ENCODE measurements at regions not wholly inside any gene's neighbourhood (a gene's known extent, or its start where the extent isn't known, plus 50 kb on each side); places are given as distances from the start of the nearest gene placed in this dataset.

GRCh38 chr1:234826352-234826751 lies 216.4 kb upstream of the IRF2BP2 start:
- TF ChIP-seq CTCF (conservative IDR thresholded peaks at IDR 0.05; ENCODE audit: low read depth, low read length) (no peak), EZH2 (IDR thresholded peaks at IDR 0.05; ENCODE audit: borderline replicate concordance, low read depth, low read length, poor library complexity, severe bottlenecking) (no peak)
